K562 (cell line): ENCODE measurements at regions not wholly inside any gene's neighbourhood (a gene's known extent, or its start where the extent isn't known, plus 50 kb on each side); places are given as distances from the start of the nearest gene placed in this dataset.

Source experiments
- ATAC-seq: fragments of 200-7000 bp; cut with Tn5 transposase; 3 replicates; pipeline ENCODE4 v1.9.1; 2020; ENCODE audit warnings: moderate library complexity
- BruUV-seq: library from RNA; stranded (reverse); fragments of 400-500 nt; replicated peaks from 2 replicates; lab custom pipeline; 2021; lab: Mats Ljungman, UMichigan
- CTCF ChIA-PET: fragments of 300-600 bp; formaldehyde crosslinking; extraction: SDS; loops from one replicate; lab custom pipeline; 2021; ENCODE audit warnings: low intra/inter-chr PET ratio; lab: Yijun Ruan, JAX
- POLR2A ChIA-PET: fragments of 300-600, 350-650 bp; sonication (Branson Sonifier 250); formaldehyde crosslinking; extraction: SDS; loops from one replicate; lab custom pipeline; 2021; ENCODE audit warnings: antibody characterized with exemption, inconsistent platforms; lab: Yijun Ruan, JAX
- DNase-seq, 4 experiments: peaks; one replicate each; pipeline versions ENCODE4 v3.0.0 to v3.0.0-alpha.2; 2011 to 2018; ENCODE audit warnings: low spot score in 3 of 4, mixed read lengths in 3 of 4; ENCODE audit errors: extremely low read depth in 1 of 4
- FAIRE-seq: peaks from 2 replicates; lab custom pipeline; 2011; peaks lifted over from hg19 to GRCh38; lab: Jason Lieb, UNC
- H2AFZ ChIP-seq: 2 replicates; pipeline ENCODE4 v1.6.0; 2011; ENCODE audit warnings: low read depth, low read length, control low read depth, inconsistent platforms
- H3K27ac ChIP-seq: fragments of 200-600 bp; 3 replicates; pipeline ENCODE4 v1.8.0; 2011; ENCODE audit warnings: low read depth, mild to moderate bottlenecking, control low read depth, inconsistent platforms, low read length, moderate library complexity, mixed read lengths; ENCODE audit errors: extremely low read depth
- H3K27me3 ChIP-seq, 2 experiments: fragments of 300-600 bp in 1 of 2; 2 replicates in 1 of 2; 3 replicates in 1 of 2; pipeline versions ENCODE4 v1.6.0 to v1.8.0; 2011; ENCODE audit warnings: inconsistent platforms in 2 of 2, low read length in 2 of 2, mild to moderate bottlenecking in 1 of 2, mixed read lengths in 1 of 2, moderate library complexity in 1 of 2; ENCODE audit not compliant: control insufficient read depth in 2 of 2, insufficient read depth in 2 of 2
- H3K36me3 ChIP-seq: fragments of 300-600 bp; 3 replicates; pipeline ENCODE4 v1.8.0; 2011; ENCODE audit warnings: mild to moderate bottlenecking, low read length, inconsistent platforms; ENCODE audit not compliant: control insufficient read depth, insufficient read depth
- H3K4me1 ChIP-seq, 2 experiments: fragments of 200-600 bp in 1 of 2; replicated peaks in 1 of 2; 2 replicates in 1 of 2; 3 replicates in 1 of 2; pipeline versions ENCODE4 v1.5.1 to v1.8.0; 2011; ENCODE audit warnings: inconsistent platforms in 2 of 2, low read length in 2 of 2, mild to moderate bottlenecking in 1 of 2, mixed read lengths in 1 of 2, moderate library complexity in 1 of 2; ENCODE audit not compliant: control insufficient read depth in 2 of 2, insufficient read depth in 2 of 2
- H3K4me2 ChIP-seq: 2 replicates; pipeline ENCODE4 v1.6.1; 2011; ENCODE audit warnings: low read length, control low read depth, inconsistent platforms, mixed read lengths; ENCODE audit not compliant: insufficient read depth
- H3K4me3 ChIP-seq: fragments of 200-600 bp; sonication (generic), shearing (Covaris generic); 2 replicates; pipeline ENCODE4 v1.5.1; 2016; ENCODE audit warnings: control low read depth, inconsistent platforms
- H3K79me2 ChIP-seq: fragments of 200-600 bp; 3 replicates; pipeline ENCODE4 v1.8.0; 2011; ENCODE audit warnings: low read length, inconsistent platforms; ENCODE audit not compliant: control insufficient read depth, insufficient read depth
- H3K9ac ChIP-seq, 2 experiments: 2 replicates each; pipeline versions ENCODE4 v1.6.0 to v1.6.1; 2011; ENCODE audit warnings: low read depth in 2 of 2, low read length in 2 of 2, control low read depth in 1 of 2, inconsistent platforms in 1 of 2, mild to moderate bottlenecking in 1 of 2, mixed read lengths in 1 of 2; ENCODE audit not compliant: insufficient read depth in 1 of 2
- H3K9me1 ChIP-seq: one replicate; pipeline ENCODE4 v1.6.0; 2011; ENCODE audit warnings: inconsistent platforms, mild to moderate bottlenecking, low read length, moderate library complexity; ENCODE audit not compliant: control insufficient read depth, insufficient read depth
- H3K9me3 ChIP-seq: replicated peaks from 2 replicates; pipeline ENCODE4 v1.5.1; 2011; ENCODE audit warnings: low read depth, low read length, inconsistent platforms; ENCODE audit not compliant: control insufficient read depth, insufficient read depth
- H4K20me1 ChIP-seq: replicated peaks from 2 replicates; pipeline ENCODE4 v1.6.1; 2011; ENCODE audit warnings: low read length, inconsistent platforms, mixed read lengths; ENCODE audit not compliant: control insufficient read depth, insufficient read depth
- CEBPG ChIP-seq, 3 experiments: fragments of 200-800 bp in 1 of 3; sonication (Bioruptor generic) in 1 of 3; sonication (generic) in 1 of 3; formaldehyde crosslinking in 1 of 3; IDR thresholded peaks in 2 of 3; conservative IDR thresholded peaks in 1 of 3; 2 replicates each; pipeline versions ENCODE4 v1.6.1 to v1.8.0; 2016 to 2022; ENCODE audit warnings: missing compliant biosample characterization in 2 of 3, missing genetic modification characterization in 2 of 3, mild to moderate bottlenecking in 1 of 3, missing genetic modification reagents in 1 of 3
- CREB1 ChIP-seq, 2 experiments: sonication (generic) in 1 of 2; formaldehyde crosslinking in 1 of 2; IDR thresholded peaks; 2 replicates each; pipeline versions ENCODE4 v1.6.1 to v1.8.0; 2012 to 2022; ENCODE audit warnings: inconsistent platforms in 1 of 2, mild to moderate bottlenecking in 1 of 2, missing genetic modification reagents in 1 of 2, moderate library complexity in 1 of 2
- L3MBTL2 ChIP-seq: fragments of 450-650 bp; IDR thresholded peaks from 2 replicates; pipeline ENCODE4 v1.6.1; 2016; ENCODE audit warnings: mild to moderate bottlenecking, moderate library complexity
- NFE2 ChIP-seq: IDR thresholded peaks from 2 replicates; pipeline ENCODE4 v1.6.1; 2014; ENCODE audit warnings: antibody characterized with exemption, low read depth
- RBM15 ChIP-seq: fragments of 200-400 bp; formaldehyde crosslinking; IDR thresholded peaks from 2 replicates; pipeline ENCODE4 v1.6.1; 2018; ENCODE audit warnings: mild to moderate bottlenecking, low read length, moderate library complexity; ENCODE audit not compliant: insufficient read depth
- TBL1XR1 ChIP-seq, 2 experiments: IDR thresholded peaks; 2 replicates each; pipeline ENCODE4 v1.6.1; 2012; ENCODE audit warnings: improper control_type of control experiment in 2 of 2, low read length in 2 of 2, mild to moderate bottlenecking in 1 of 2
- WGBS: fragments of 100-300 bp; shearing (Covaris generic); methylation state at CpG from one replicate; pipeline ENCODE4 v1.1.6; 2016; ENCODE audit warnings: low coverage, mixed read lengths; ENCODE audit not compliant: insufficient coverage; ENCODE audit errors: missing lambda C conversion rate; 5-methylcytosine and 5-hydroxymethylcytosine counted together
- in situ Hi-C: fragments of 300-500 bp; cut with MboI; formaldehyde crosslinking; loops from 4 replicates; pipeline ENCODE4 v1.15.0; 2018; ENCODE audit warnings: inconsistent platforms, mixed read lengths
- intact Hi-C: fragments of 100-400 bp; cut with micrococcal nuclease; formaldehyde crosslinking; loops from 2 replicates; pipeline ENCODE4 v1.14.2; 2022
- TF ChIP-seq, protein P1 (sequence below), 2 experiments: IDR thresholded peaks; 2 replicates each; pipeline ENCODE4 v1.6.1; 2012; ENCODE audit warnings: improper control_type of control experiment in 2 of 2, low read depth in 2 of 2, low read length in 2 of 2, borderline replicate concordance in 1 of 2

DNA sequence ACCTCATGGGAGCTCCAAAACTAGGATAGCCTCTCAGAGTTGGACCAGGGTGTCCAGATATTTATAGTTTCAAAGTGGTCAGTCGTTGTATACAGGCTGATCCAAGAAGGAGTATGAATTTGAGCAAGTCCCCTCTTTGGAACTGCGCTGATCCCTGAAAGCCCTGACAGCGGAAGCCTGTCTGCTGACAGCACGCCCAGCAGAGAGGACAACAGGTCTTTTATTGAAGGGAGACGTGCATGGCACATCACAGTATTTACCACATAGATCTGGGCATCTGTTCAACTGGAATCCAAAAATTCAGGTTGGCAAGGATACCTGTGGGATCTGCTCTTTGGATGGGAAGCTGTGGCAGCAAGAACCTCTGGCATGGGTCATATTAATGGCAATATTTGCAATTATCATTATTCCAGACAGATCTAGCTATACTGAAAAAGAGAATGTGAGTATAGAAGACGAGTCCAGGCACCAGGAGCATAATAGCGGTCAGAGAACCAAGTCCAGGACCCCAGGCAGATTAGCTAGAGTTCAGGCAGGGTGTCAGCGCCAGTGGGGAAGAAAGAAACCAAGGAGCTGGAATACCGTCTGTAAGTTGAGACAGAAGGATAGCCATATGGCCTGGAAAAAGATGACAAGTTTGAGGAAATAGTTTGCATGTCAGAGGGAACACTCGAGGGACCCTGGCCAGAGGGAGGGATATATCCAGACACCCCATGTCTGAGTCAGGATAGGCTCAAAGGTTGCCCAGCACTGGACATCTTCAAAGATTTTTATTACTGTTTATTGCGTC, 260.4 kb upstream of the FANCL start:
- intact Hi-C loops (no loop called here), in situ Hi-C loops (no loop called here)
- peaks cover 0 to 6% of the 10 kb centered on the region in 2 experiments; a peak in 1 of 5 replicates for H3K4me1 ChIP-seq
- ATAC-seq (no peak), DNase-seq (no peak), FAIRE-seq (no peak)
- ChIA-PET CTCF (no interaction called here), POLR2A (no interaction called here)
- 33% methylated on average over 11 of the region's 11 CpGs for WGBS
- H3K4me2 ChIP-seq = no peak overlapping the region
- no peaks in the 10 kb centered on the region for H3K9me1 ChIP-seq
- no peak overlapping the region for H3K27ac ChIP-seq
- H3K4me3 ChIP-seq = no peak overlapping the region
- TF ChIP-seq CREB1 (IDR thresholded peaks at IDR 0.05) (no peak), CREB1 (CRISPR knock-in tag; IDR thresholded peaks at IDR 0.05) (no peak), L3MBTL2 (no peak), RBM15 (no peak), NFE2 (no peak), CEBPG (CRISPR knock-in tag; IDR thresholded peaks at IDR 0.05) (0 out of 2 replicates have a peak, but pooled peaks have one; percentile 30), CEBPG (tag; conservative IDR thresholded peaks at IDR 0.05 in 1 of 2, IDR thresholded peaks at IDR 0.05 in 1 of 2) (no peak; a peak in 1 of 4 replicates), TBL1XR1 (IDR thresholded peaks at IDR 0.05; ENCODE audit: low read length in 2 of 2) (no peak)
- TF ChIP-seq, protein P1, sequence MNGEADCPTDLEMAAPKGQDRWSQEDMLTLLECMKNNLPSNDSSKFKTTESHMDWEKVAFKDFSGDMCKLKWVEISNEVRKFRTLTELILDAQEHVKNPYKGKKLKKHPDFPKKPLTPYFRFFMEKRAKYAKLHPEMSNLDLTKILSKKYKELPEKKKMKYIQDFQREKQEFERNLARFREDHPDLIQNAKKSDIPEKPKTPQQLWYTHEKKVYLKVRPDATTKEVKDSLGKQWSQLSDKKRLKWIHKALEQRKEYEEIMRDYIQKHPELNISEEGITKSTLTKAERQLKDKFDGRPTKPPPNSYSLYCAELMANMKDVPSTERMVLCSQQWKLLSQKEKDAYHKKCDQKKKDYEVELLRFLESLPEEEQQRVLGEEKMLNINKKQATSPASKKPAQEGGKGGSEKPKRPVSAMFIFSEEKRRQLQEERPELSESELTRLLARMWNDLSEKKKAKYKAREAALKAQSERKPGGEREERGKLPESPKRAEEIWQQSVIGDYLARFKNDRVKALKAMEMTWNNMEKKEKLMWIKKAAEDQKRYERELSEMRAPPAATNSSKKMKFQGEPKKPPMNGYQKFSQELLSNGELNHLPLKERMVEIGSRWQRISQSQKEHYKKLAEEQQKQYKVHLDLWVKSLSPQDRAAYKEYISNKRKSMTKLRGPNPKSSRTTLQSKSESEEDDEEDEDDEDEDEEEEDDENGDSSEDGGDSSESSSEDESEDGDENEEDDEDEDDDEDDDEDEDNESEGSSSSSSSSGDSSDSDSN (IDR thresholded peaks at IDR 0.05; ENCODE audit: borderline replicate concordance in 1 of 2, low read depth in 2 of 2, low read length in 2 of 2) = no peak
- no peak overlapping the region for H2AFZ ChIP-seq
- no peaks in the 10 kb centered on the region for H3K79me2 ChIP-seq
- no peak overlapping the region for H3K9ac ChIP-seq
- H3K36me3 ChIP-seq = no peaks in the 10 kb centered on the region
- H3K9me3 ChIP-seq = no peaks in the 10 kb centered on the region
- no peaks in the 10 kb centered on the region for H4K20me1 ChIP-seq
- BruUV-seq = no TSS peak
- no peaks in the 10 kb centered on the region for H3K27me3 ChIP-seq
